ENCODE measurements at regions not wholly inside any gene's neighbourhood (a gene's known extent, or its start where the extent isn't known, plus 50 kb on each side); places are given as distances from the start of the nearest gene placed in this dataset.

DNA sequence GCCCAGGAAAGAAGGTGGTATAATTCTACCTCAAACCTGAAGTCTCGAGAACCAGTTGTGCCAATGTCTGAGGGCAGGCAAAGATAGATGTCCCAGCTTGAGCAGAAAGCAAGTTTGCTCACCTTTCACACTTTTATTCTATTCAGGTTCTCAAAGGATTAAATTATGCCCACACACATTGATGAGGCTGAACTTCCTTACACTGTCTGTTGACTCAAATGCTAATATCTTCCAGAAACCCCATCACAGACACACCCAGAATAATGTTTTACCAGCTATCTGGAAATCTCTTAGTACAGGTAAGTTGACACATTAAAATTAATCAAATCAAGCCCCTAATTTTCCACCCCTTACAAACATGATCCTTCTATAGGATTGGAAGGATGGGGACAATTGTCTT lies 605.7 kb downstream of the NUF2 start:
- TF ChIP-seq, protein P1, sequence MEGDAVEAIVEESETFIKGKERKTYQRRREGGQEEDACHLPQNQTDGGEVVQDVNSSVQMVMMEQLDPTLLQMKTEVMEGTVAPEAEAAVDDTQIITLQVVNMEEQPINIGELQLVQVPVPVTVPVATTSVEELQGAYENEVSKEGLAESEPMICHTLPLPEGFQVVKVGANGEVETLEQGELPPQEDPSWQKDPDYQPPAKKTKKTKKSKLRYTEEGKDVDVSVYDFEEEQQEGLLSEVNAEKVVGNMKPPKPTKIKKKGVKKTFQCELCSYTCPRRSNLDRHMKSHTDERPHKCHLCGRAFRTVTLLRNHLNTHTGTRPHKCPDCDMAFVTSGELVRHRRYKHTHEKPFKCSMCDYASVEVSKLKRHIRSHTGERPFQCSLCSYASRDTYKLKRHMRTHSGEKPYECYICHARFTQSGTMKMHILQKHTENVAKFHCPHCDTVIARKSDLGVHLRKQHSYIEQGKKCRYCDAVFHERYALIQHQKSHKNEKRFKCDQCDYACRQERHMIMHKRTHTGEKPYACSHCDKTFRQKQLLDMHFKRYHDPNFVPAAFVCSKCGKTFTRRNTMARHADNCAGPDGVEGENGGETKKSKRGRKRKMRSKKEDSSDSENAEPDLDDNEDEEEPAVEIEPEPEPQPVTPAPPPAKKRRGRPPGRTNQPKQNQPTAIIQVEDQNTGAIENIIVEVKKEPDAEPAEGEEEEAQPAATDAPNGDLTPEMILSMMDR (conservative IDR thresholded peaks at IDR 0.05), result no peak
- no peak for TF ChIP-seq ZFX (IDR thresholded peaks at IDR 0.05)
